ENCODE measurements at regions not wholly inside any gene's neighbourhood (a gene's known extent, or its start where the extent isn't known, plus 50 kb on each side); places are given as distances from the start of the nearest gene placed in this dataset.

DNA sequence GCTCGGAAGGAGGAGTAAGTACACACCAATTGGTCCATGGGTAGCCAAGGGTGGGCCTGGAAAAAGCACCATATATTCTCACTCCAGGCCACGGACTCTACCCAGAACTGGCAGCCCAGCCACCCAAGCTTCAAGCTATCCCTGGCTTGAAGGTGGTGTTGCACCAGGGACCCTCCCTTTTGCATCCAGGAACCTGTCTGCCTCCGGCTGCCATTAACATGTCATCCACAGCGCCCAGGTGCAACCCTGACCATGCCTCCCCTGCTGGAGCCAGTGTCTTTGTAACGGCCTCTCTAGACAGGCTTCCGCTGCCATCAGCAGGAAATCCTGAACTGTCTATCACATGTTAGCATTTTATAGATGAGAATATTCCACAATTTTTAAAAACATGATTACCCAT is 2158.5 kb upstream of the RAG2 start:
- H3K9me3 Mint-ChIP-seq: peaks cover 0 to 3% of the 10 kb centered on the region in 2 experiments; a peak in 2 of 5 replicates
- no peak overlapping the region for H3K4me2 ChIP-seq (ENCODE audit: insufficient read depth, insufficient read length, low read length)
- no peak overlapping the region for H3K9ac ChIP-seq (ENCODE audit: extremely low read depth, insufficient read length, low read length)
- H3K4ac ChIP-seq (ENCODE audit: low read depth, low read length): no peak overlapping the region
- no CpG with 5 or more reads among the region's 6 CpGs for WGBS (ENCODE audit: extremely low coverage, insufficient read length, low lambda C conversion rate)
- H3K9me3 ChIP-seq (ENCODE audit: control insufficient read depth, low read depth, low read length): no peaks in the 10 kb centered on the region
- H3K23ac ChIP-seq (ENCODE audit: insufficient read length, low read depth, low read length): no peak overlapping the region
- no peaks in the 10 kb centered on the region for H3K36me3 Mint-ChIP-seq (ENCODE audit: insufficient read depth in 1 of 3, low read depth in 3 of 3)
- H4K20me1 ChIP-seq (ENCODE audit: control insufficient read depth, insufficient read depth, insufficient read length): no peaks in the 10 kb centered on the region
- H3K4me1 Mint-ChIP-seq: no peaks in the 10 kb centered on the region
- no peak overlapping the region for H3K14ac ChIP-seq (ENCODE audit: insufficient read depth, low read length)
- H4K91ac ChIP-seq (ENCODE audit: insufficient read length, low read depth, low read length): no peak overlapping the region
- H2AFZ ChIP-seq (ENCODE audit: low read length): no peak overlapping the region
- H3K79me1 ChIP-seq (ENCODE audit: insufficient read depth, low read depth, low read length, poor library complexity, severe bottlenecking): no peaks in the 10 kb centered on the region
- H3K27ac Mint-ChIP-seq: no peak overlapping the region
- no peak overlapping the region for H2AK5ac ChIP-seq (ENCODE audit: insufficient read length, low read length)
- H2BK15ac ChIP-seq (ENCODE audit: low read depth, low read length): no peak overlapping the region
- no peak overlapping the region for H4K5ac ChIP-seq (ENCODE audit: insufficient read length, low read depth, low read length)
- H3K27me3 ChIP-seq (ENCODE audit: insufficient read depth, low read length): no peaks in the 10 kb centered on the region
- no peak overlapping the region for H2BK12ac ChIP-seq (ENCODE audit: insufficient read length, low read depth, low read length)
- no peak overlapping the region for H3K27ac ChIP-seq (ENCODE audit: insufficient read length, low read depth, low read length)
- DNase-seq: no peak
- H2BK20ac ChIP-seq (ENCODE audit: low read depth, low read length, poor library complexity, severe bottlenecking): no peak overlapping the region
- H3T11ph ChIP-seq (ENCODE audit: low read length): no peak overlapping the region
- no peaks in the 10 kb centered on the region for H3K79me2 ChIP-seq (ENCODE audit: insufficient read depth, low read length)
- no peak overlapping the region for H3K56ac ChIP-seq (ENCODE audit: insufficient read length, low read depth, low read length)
- no peak overlapping the region for H2BK5ac ChIP-seq (ENCODE audit: insufficient read length, low read length)
- H3K27me3 Mint-ChIP-seq (ENCODE audit: low read depth): no peaks in the 10 kb centered on the region
- no peak overlapping the region for H4K8ac ChIP-seq (replicated peaks; ENCODE audit: insufficient read length, low read depth, low read length)
- H3K18ac ChIP-seq (ENCODE audit: insufficient read length, low read depth, low read length): no peak overlapping the region
- H3K23me2 ChIP-seq (ENCODE audit: insufficient read length, low read depth, low read length, poor library complexity, severe bottlenecking): no peaks in the 10 kb centered on the region
- no peak overlapping the region for H3K4me3 Mint-ChIP-seq
- TF ChIP-seq, protein P1, sequence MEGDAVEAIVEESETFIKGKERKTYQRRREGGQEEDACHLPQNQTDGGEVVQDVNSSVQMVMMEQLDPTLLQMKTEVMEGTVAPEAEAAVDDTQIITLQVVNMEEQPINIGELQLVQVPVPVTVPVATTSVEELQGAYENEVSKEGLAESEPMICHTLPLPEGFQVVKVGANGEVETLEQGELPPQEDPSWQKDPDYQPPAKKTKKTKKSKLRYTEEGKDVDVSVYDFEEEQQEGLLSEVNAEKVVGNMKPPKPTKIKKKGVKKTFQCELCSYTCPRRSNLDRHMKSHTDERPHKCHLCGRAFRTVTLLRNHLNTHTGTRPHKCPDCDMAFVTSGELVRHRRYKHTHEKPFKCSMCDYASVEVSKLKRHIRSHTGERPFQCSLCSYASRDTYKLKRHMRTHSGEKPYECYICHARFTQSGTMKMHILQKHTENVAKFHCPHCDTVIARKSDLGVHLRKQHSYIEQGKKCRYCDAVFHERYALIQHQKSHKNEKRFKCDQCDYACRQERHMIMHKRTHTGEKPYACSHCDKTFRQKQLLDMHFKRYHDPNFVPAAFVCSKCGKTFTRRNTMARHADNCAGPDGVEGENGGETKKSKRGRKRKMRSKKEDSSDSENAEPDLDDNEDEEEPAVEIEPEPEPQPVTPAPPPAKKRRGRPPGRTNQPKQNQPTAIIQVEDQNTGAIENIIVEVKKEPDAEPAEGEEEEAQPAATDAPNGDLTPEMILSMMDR (conservative IDR thresholded peaks at IDR 0.05): no peak
- H3K4me1 ChIP-seq (ENCODE audit: insufficient read depth, low read length): no peaks in the 10 kb centered on the region
- no peak overlapping the region for H2BK120ac ChIP-seq (ENCODE audit: low read depth, low read length, poor library complexity, severe bottlenecking)
